ENCODE measurements at regions not wholly inside any gene's neighbourhood (a gene's known extent, or its start where the extent isn't known, plus 50 kb on each side); places are given as distances from the start of the nearest gene placed in this dataset.

DNA sequence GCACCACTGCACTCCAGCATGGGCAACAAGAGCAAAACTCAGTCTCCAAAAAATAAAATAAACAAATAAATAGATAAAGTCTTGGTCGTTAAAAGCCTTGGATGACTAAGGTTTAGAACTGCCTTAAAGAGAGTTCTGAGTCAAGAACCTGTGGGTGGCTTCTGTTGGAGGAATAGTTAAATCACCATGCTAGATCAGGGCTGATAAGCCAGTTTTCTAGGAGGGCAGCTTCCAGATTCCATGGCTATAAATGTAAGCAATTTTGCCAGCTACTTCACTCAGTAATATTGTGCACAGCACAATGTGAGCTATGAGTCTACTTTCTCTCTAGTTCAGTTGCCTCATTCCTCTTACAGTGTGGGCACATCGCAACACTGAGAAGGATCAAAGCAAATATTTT lies 242.1 kb upstream of the NUDT12 start:
- H3K27ac Mint-ChIP-seq: no peak overlapping the region

More for the DNA sequence above, 242.1 kb upstream of the NUDT12 start:
- H3K4ac ChIP-seq (ENCODE audit: low read depth, low read length): no peak overlapping the region
- no peak overlapping the region for H3K23ac ChIP-seq (ENCODE audit: insufficient read length, low read depth, low read length)
- H3K18ac ChIP-seq (ENCODE audit: insufficient read length, low read depth, low read length): no peak overlapping the region
- H2BK15ac ChIP-seq (ENCODE audit: low read depth, low read length): no peak overlapping the region
- no peaks in the 10 kb centered on the region for H4K20me1 ChIP-seq (ENCODE audit: control insufficient read depth, insufficient read depth, insufficient read length)
- WGBS (ENCODE audit: extremely low coverage, insufficient read length, low lambda C conversion rate): no CpG with 5 or more reads among the region's 2 CpGs
- no peak overlapping the region for H4K8ac ChIP-seq (replicated peaks; ENCODE audit: insufficient read length, low read depth, low read length)
- H2BK5ac ChIP-seq (ENCODE audit: insufficient read length, low read length): no peak overlapping the region
- H3K36me3 Mint-ChIP-seq (ENCODE audit: insufficient read depth in 1 of 3, low read depth in 3 of 3): no peaks in the 10 kb centered on the region
- H2BK120ac ChIP-seq (ENCODE audit: low read depth, low read length, poor library complexity, severe bottlenecking): no peak overlapping the region
- H2AFZ ChIP-seq (ENCODE audit: low read length): no peak overlapping the region
- no peak overlapping the region for H3K56ac ChIP-seq (ENCODE audit: insufficient read length, low read depth, low read length)
- H3K79me1 ChIP-seq (ENCODE audit: insufficient read depth, low read depth, low read length, poor library complexity, severe bottlenecking): no peaks in the 10 kb centered on the region
- no peaks in the 10 kb centered on the region for H3K79me2 ChIP-seq (ENCODE audit: insufficient read depth, low read length)
- no peak overlapping the region for H3K27ac ChIP-seq (ENCODE audit: insufficient read length, low read depth, low read length)
- H4K91ac ChIP-seq (ENCODE audit: insufficient read length, low read depth, low read length): no peak overlapping the region
- no peak overlapping the region for H3K14ac ChIP-seq (ENCODE audit: insufficient read depth, low read length)
- no peak overlapping the region for H4K5ac ChIP-seq (ENCODE audit: insufficient read length, low read depth, low read length)
- no peaks in the 10 kb centered on the region for H3K4me1 ChIP-seq (ENCODE audit: insufficient read depth, low read length)
- H3K4me2 ChIP-seq (ENCODE audit: insufficient read depth, insufficient read length, low read length): no peak overlapping the region
- no peak overlapping the region for H3T11ph ChIP-seq (ENCODE audit: low read length)
- no peaks in the 10 kb centered on the region for H3K27me3 Mint-ChIP-seq (ENCODE audit: low read depth)
- H3K9ac ChIP-seq (ENCODE audit: extremely low read depth, insufficient read length, low read length): no peak overlapping the region
- H3K9me3 Mint-ChIP-seq: no peaks in the 10 kb centered on the region
- no peak overlapping the region for H3K4me3 Mint-ChIP-seq
- TF ChIP-seq, protein P1, sequence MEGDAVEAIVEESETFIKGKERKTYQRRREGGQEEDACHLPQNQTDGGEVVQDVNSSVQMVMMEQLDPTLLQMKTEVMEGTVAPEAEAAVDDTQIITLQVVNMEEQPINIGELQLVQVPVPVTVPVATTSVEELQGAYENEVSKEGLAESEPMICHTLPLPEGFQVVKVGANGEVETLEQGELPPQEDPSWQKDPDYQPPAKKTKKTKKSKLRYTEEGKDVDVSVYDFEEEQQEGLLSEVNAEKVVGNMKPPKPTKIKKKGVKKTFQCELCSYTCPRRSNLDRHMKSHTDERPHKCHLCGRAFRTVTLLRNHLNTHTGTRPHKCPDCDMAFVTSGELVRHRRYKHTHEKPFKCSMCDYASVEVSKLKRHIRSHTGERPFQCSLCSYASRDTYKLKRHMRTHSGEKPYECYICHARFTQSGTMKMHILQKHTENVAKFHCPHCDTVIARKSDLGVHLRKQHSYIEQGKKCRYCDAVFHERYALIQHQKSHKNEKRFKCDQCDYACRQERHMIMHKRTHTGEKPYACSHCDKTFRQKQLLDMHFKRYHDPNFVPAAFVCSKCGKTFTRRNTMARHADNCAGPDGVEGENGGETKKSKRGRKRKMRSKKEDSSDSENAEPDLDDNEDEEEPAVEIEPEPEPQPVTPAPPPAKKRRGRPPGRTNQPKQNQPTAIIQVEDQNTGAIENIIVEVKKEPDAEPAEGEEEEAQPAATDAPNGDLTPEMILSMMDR (conservative IDR thresholded peaks at IDR 0.05): no peak
- DNase-seq: no peak
- H2BK20ac ChIP-seq (ENCODE audit: low read depth, low read length, poor library complexity, severe bottlenecking): no peak overlapping the region
- no peaks in the 10 kb centered on the region; a peak in 1 of 4 replicates for H3K4me1 Mint-ChIP-seq
- H2AK5ac ChIP-seq (ENCODE audit: insufficient read length, low read length): no peak overlapping the region
- H3K23me2 ChIP-seq (ENCODE audit: insufficient read length, low read depth, low read length, poor library complexity, severe bottlenecking): no peaks in the 10 kb centered on the region
- no peaks in the 10 kb centered on the region for H3K9me3 ChIP-seq (ENCODE audit: control insufficient read depth, low read depth, low read length)
- no peaks in the 10 kb centered on the region for H3K27me3 ChIP-seq (ENCODE audit: insufficient read depth, low read length)
- H2BK12ac ChIP-seq (ENCODE audit: insufficient read length, low read depth, low read length): no peak overlapping the region
